DMS53 treated with DMSO at 0.1 percent for 48 hours (cell line): ENCODE measurements at regions not wholly inside any gene's neighbourhood (a gene's known extent, or its start where the extent isn't known, plus 50 kb on each side); places are given as distances from the start of the nearest gene placed in this dataset.

Experiments used
- DNase-seq: peaks from one replicate; lab custom pipeline; 2025; ENCODE audit not compliant: unreplicated experiment; lab: John Stamatoyannopoulos, UW

DNA sequence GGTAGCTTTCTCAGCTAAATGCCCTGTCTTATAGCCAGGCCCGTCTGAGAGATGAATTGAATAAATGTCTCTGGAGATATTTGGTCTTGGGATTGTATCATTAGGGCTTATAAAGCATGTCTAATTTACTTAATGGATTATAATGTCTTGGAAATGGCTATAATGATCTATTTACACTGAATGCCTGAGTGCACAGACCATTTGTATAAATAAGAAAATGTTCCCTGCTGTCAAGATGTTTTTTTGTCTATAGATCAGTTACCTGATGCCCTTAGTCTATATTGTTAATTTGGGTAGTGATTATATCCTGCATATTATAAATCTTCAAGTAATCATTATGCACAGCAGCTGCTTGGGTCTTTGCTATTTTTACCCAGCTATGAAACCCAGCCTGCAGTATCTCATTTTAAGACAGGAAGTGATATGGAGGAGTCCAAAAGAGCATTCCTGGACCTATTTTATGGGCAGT, 112.9 kb upstream of the ACTBL2 start:
- no peak for DNase-seq

GRCh38 chr5:57594436-57594835, 111.8 kb upstream of the ACTBL2 start:
- no peak for DNase-seq

DNA sequence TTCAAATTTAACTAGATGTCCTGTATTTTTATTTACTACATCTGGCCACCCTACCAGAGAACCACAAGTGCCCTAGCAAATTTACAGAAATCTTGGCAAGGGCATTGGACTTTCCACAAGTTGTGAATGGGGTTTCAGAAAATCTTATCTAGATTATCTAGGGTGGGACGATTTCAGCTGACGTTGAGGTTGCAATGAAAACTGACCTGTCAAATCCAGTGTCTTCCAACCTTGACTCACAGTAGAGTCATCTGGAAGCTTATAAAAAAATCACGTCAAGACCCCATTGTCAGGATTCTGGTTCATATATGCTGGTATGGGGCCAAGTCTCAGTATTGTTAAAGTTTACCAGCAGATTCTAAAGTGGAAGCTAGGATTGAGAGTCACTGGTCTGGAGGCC, 109.6 kb upstream of the ACTBL2 start:
- no peak for DNase-seq

GRCh38 chr5:57586649-57587048, 104.0 kb upstream of the ACTBL2 start:
- DNase-seq = no peak

GRCh38 chr5:57582578-57583070, 100.0 kb upstream of the ACTBL2 start:
- no peak for DNase-seq

GRCh38 chr5:57581772-57582171, 99.2 kb upstream of the ACTBL2 start:
- DNase-seq = no peak

DNA sequence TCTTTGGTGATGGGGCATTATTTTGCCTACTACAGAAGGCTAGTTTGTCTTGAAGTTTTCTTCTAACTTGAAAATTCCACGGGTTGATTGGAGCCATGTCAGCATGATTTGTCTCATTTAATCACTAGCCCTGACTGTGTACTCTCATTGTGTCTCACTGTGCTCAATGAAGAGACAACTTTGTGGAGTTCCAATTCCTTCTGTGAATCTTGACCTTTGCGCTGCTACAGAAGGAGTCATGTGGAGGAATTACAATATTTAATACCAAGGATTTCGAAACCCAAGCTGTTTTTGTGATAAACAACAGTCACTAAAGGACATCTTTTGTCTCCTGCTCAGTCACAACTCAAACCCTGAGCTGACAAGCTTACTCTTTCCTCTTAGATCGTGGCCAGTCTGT, 98.6 kb upstream of the ACTBL2 start:
- no peak for DNase-seq

GRCh38 chr5:57577432-57578175, 95.0 kb upstream of the ACTBL2 start:
- DNase-seq = no peak

DNA sequence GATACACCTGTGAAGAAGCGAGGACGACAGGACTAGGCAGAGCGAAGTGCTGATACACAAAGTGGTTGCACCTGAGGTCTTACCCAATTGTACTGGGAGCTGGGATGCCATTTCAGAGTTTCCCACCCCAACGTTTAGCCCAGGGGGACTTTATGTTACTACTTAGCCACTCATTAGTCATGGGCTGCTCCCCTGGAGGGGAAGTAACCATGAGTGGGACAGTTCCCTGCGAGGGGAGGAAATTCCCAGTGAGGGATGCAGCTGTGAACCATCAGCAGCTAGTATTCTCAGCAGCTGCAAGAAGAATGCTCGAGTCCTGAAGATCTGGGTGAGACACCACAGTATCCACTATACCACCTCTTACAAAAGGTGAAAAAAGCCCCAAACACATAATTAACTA, 93.7 kb upstream of the ACTBL2 start:
- no peak for DNase-seq

DNA sequence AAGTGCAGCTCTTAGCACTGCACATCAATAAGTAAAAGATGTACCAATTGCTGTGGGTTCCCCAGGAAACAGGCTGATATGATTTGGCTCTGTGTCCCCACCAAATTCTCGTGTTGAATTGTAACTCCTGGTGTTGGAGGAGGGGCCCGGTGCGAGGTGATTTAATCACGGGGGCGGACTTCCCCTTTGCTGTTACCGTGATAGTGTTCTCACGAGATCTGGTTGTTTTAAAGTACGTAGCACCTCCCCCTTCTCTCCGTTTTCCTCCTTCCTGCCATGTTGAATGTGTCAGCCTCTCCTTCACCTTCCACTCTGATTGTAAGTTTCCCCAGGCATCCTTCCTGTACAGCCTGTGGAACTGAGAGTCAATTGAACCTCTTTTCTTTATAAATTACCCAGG, 93.2 kb upstream of the ACTBL2 start:
- DNase-seq = no peak

DNA sequence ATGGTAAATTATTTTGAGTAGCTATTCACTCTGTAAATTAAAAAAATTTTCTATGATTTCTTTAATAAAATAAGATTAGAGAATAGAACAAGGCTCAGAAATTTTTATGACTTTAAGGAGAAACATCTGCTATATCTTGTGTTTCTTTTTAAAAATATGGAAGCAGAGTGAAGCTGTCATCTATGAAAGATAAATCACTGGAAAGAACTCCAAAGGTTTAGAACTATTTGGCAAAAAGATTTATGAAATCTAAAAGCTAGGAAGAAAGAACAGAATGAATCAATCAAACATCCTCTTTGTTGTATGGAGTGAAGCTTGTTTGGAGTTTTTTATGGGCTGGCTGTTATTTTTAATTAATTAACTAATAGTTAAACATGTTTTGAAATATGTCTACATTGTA, 89.8 kb upstream of the ACTBL2 start:
- no peak for DNase-seq

GRCh38 chr5:57569601-57570000, 87.0 kb upstream of the ACTBL2 start:
- no peak for DNase-seq

GRCh38 chr5:57568136-57568535, 85.5 kb upstream of the ACTBL2 start:
- no peak for DNase-seq

DNA sequence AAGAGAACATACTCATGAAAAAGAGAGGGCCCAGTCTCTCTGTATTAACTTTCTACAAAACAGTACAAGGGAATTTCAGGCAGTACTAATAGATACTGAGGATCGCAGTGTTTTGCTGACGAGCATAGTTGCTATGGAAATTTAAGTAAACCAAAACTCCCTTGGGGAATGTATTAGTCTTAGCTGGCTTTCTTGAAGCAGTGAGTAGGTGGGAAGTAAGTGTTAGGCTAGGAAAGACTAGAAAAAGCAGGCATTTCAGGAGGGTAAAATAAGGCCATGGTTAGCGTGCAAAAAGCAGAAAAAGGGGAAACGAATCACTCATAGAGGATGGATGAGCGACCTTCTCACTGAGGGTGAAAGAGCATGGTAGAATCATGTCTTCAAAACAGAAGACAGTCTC, 84.3 kb upstream of the ACTBL2 start:
- no peak for DNase-seq

DNA sequence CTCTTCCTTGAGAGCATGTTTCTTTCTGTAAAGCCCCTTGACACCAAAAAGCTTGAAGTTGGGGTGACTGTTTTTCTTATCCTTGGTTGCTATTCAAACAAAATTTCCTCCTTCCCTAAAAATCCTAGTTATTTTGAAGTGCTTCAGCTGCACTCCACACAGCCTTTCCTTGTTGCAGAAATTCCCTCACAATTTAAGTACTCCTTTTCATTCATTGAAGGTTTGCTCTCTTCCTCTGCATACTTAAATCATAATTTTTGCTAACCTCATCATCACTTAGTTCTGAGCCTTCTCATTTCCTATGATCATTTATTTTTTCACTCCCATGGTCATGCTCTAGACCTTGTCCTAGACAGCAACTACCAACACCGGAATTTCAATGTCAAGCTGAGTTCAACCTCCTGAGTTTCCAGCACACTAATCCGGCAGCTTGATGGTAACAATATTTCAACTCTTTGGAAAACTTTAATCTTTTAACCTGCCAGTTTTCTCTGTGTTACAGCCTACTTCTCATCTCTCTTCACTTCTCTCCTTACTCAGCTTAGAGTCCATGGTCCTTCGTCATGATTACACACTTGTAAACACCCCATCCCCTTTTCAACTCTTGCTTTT, 78.7 kb upstream of the ACTBL2 start:
- no peak for DNase-seq

DNA sequence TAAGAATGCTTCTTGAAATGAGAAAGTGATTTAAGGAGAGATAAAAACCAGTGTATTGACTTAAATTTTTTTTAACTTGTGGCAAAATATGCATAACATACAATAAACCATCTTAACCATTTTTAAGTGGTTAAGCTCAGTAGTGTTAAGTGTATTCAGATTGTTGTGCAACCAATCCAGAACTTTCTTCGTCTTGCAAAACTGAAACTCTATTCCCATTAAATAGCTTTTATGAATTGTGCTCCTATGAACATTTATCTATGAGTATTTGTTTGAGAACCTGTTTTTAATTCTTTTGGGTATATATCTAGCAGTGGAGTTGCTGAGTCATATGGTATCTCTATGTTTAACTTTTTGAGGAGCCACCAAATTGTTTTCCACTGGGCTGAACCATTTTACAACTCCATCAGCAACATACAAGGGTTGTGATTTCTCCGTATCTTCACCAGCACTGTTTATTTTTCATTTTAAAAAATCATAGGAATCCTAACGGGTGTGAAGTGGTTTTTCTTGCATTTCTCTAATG, 76.6 kb upstream of the ACTBL2 start:
- DNase-seq = no peak

DNA sequence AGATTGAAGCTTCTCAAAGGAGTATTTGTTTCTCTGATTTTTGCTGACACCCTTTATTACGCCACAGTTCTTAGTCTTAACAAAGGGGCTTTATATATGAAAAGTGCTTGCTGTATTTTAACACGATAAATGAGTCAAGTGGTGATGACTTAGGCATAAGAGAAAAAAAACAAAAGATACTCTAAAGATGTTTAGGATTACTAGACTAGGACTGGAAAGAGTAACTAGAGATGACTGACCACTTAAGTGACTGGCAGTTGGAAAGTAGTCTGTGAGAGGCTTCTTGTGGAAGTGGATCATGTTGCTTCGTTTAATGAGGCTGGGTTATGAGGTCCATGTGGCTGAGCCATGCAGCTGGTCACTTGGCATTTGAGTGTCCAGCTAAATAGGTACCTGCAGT, 69.4 kb upstream of the ACTBL2 start:
- DNase-seq = no peak

- no peak for DNase-seq
Observed at GRCh38 chr5:57551251-57551650, 68.6 kb upstream of the ACTBL2 start.

DNA sequence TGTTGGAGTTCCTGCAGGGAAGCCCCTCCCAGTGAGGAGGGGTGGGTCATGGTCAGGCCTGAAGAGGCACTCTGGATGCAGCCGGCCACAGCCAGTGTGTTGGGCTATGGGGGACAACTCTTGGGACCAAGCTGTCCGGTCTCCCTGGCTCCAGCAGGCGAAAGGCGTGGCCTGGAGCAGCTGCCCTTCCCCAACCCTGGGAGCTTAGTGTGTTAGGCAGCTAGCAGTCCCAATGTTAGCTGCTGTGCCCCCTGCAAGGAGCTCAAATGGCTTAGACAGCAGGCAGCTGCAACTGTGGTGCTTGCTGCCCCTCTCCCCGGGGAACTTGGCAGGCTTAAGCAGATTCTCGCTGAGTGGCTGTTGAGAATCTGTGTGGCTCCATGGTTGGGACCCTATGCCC, 67.5 kb upstream of the ACTBL2 start:
- no peak for DNase-seq

DNA sequence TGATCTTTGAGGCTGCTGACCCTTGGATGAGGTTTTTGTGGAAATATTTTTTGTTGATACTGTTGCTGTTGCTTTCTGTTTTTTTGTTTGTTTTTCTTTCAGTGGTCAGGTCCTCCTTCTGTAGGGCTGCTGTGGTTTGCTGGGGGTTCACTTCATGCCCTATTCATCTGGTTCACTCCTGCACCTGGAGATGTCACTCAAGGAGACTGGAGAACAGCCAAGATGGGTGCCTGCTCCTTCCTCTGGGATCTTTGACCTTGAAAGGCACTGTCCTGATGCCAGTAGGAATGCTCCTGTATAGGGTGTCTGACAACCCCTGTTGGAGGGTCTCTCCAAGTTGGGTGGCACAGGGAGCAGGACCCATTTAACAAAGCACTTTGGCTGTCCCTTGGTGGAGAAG, 67.0 kb upstream of the ACTBL2 start:
- DNase-seq = no peak

DNA sequence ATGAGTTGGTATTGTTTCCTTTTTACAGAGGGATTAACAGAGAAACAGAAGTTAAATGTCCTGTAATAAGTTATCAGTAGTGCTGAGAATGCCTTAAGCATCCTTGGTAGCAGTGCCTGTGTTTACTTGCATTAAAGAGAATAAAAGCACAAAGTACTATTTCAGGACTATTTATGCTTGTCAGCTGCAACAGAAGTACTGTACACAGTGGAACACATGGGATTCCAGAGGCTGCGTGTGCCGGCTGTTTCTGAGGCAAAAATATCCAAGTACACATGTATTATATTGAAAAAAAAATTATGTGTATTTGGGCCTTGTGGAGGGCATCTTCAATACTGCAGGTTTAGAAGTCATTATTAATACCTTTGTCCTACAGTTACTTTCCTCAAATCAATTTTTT, 58.2 kb upstream of the ACTBL2 start:
- DNase-seq = no peak

GRCh38 chr5:57539281-57539701, 56.7 kb upstream of the ACTBL2 start:
- no peak for DNase-seq
